ENCODE measurements at regions not wholly inside any gene's neighbourhood (a gene's known extent, or its start where the extent isn't known, plus 50 kb on each side); places are given as distances from the start of the nearest gene placed in this dataset.

DNA sequence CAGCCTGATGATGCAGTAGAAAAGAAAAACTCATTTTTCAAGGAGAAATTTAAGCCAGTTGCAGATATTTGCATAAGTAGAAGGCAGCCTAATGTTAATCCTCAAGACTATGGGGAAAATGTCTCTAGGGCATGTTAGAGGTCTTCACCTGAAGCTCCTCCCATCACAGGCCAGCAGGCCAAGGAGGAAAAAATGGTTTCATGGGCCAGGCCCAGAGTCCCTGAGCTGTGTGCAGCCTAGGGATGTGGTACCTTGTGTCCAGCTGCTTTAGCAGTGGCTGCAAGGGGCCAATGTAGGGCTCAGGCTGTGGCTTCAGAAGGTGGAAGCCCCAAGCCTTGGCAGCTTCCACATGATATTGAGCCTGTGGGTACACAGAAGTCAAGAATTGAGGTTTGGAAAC is 1946.7 kb upstream of the FLRT2 start:
- H3K27me3 ChIP-seq (ENCODE audit: insufficient read depth, poor library complexity, severe bottlenecking): no peaks in the 10 kb centered on the region
- ATAC-seq (ENCODE audit: low read depth): no peak
- no peak overlapping the region for H3K4me3 ChIP-seq (ENCODE audit: severe bottlenecking)
- H3K4me1 ChIP-seq (ENCODE audit: insufficient read depth, poor library complexity, severe bottlenecking): no peaks in the 10 kb centered on the region
- TF ChIP-seq CTCF (IDR thresholded peaks at IDR 0.05; ENCODE audit: poor library complexity, severe bottlenecking): no peak
- H3K27ac ChIP-seq (ENCODE audit: poor library complexity, severe bottlenecking): no peak overlapping the region
- no peaks in the 10 kb centered on the region for H3K36me3 ChIP-seq (ENCODE audit: low read depth)
- no peaks in the 10 kb centered on the region for H3K9me3 ChIP-seq (ENCODE audit: severe bottlenecking)
- DNase-seq (ENCODE audit: low spot score): no peak

DNA sequence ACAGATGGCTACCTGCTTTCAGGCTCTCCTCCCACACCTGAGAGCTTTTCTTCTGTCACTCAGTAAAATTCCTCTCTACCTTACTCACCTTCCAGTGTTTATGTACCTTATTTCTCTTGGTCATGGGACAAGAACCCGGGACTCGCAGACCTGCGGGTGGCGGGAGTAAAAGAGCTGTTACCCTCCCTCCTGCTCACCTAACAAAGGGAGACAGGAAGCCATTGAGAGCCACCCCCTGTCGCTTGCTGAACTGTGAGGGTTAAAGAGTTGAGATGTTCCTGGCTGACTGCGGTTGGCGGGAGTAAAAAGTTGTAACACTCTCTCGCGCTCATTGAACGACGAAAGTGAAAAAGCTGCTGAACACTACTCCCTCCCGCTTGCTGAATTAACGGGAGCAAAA is 1935.1 kb upstream of the FLRT2 start:
- no peak for DNase-seq (ENCODE audit: low spot score)
- ATAC-seq (ENCODE audit: low read depth): no peak

GRCh38 chr14:83607682-83608081 is 1922.3 kb upstream of the FLRT2 start:
- H3K4me1 ChIP-seq (ENCODE audit: insufficient read depth, poor library complexity, severe bottlenecking): no peaks in the 10 kb centered on the region
- ATAC-seq (ENCODE audit: low read depth) (no peak), DNase-seq (ENCODE audit: low spot score) (no peak)
- no peak overlapping the region for H3K4me3 ChIP-seq (ENCODE audit: severe bottlenecking)
- peaks cover 3% of the 10 kb centered on the region for H3K27me3 ChIP-seq (ENCODE audit: insufficient read depth, poor library complexity, severe bottlenecking)
- no peaks in the 10 kb centered on the region for H3K9me3 ChIP-seq (ENCODE audit: severe bottlenecking)
- TF ChIP-seq CTCF (IDR thresholded peaks at IDR 0.05; ENCODE audit: poor library complexity, severe bottlenecking): no peak
- no peaks in the 10 kb centered on the region for H3K36me3 ChIP-seq (ENCODE audit: low read depth)
- H3K27ac ChIP-seq (ENCODE audit: poor library complexity, severe bottlenecking): no peak overlapping the region

More for the DNA sequence above, 1935.1 kb upstream of the FLRT2 start:
- no peaks in the 10 kb centered on the region for H3K4me1 ChIP-seq (ENCODE audit: insufficient read depth, poor library complexity, severe bottlenecking)
- H3K27ac ChIP-seq (ENCODE audit: poor library complexity, severe bottlenecking): no peak overlapping the region
- no peak for TF ChIP-seq CTCF (IDR thresholded peaks at IDR 0.05; ENCODE audit: poor library complexity, severe bottlenecking)
- H3K9me3 ChIP-seq (ENCODE audit: severe bottlenecking): no peaks in the 10 kb centered on the region
- H3K4me3 ChIP-seq (ENCODE audit: severe bottlenecking): no peak overlapping the region
- peaks cover 3% of the 10 kb centered on the region for H3K27me3 ChIP-seq (ENCODE audit: insufficient read depth, poor library complexity, severe bottlenecking)
- H3K36me3 ChIP-seq (ENCODE audit: low read depth): no peaks in the 10 kb centered on the region

- DNase-seq (ENCODE audit: low spot score): no peak
- H3K4me3 ChIP-seq (ENCODE audit: severe bottlenecking): no peak overlapping the region
- ATAC-seq (ENCODE audit: low read depth): no peak
- H3K27ac ChIP-seq (ENCODE audit: poor library complexity, severe bottlenecking): no peak overlapping the region
- TF ChIP-seq CTCF (IDR thresholded peaks at IDR 0.05; ENCODE audit: poor library complexity, severe bottlenecking): no peak
- H3K36me3 ChIP-seq (ENCODE audit: low read depth): no peaks in the 10 kb centered on the region
- no peaks in the 10 kb centered on the region for H3K9me3 ChIP-seq (ENCODE audit: severe bottlenecking)
- no peaks in the 10 kb centered on the region for H3K4me1 ChIP-seq (ENCODE audit: insufficient read depth, poor library complexity, severe bottlenecking)
- no peaks in the 10 kb centered on the region for H3K27me3 ChIP-seq (ENCODE audit: insufficient read depth, poor library complexity, severe bottlenecking)
Measured at GRCh38 chr14:83611491-83611890, 1918.5 kb upstream of the FLRT2 start.

- Histone ChIP-seq H3K27ac (ENCODE audit: poor library complexity, severe bottlenecking) (no peak overlapping the region), H3K27me3 (ENCODE audit: insufficient read depth, poor library complexity, severe bottlenecking) (no peaks in the 10 kb centered on the region), H3K4me3 (ENCODE audit: severe bottlenecking) (no peak overlapping the region), H3K36me3 (ENCODE audit: low read depth) (no peaks in the 10 kb centered on the region), H3K4me1 (ENCODE audit: insufficient read depth, poor library complexity, severe bottlenecking) (no peaks in the 10 kb centered on the region), H3K9me3 (ENCODE audit: severe bottlenecking) (no peaks in the 10 kb centered on the region)
- ATAC-seq (ENCODE audit: low read depth) (no peak), DNase-seq (ENCODE audit: low spot score) (no peak)
- no peak for TF ChIP-seq CTCF (IDR thresholded peaks at IDR 0.05; ENCODE audit: poor library complexity, severe bottlenecking)
Measured at GRCh38 chr14:83611906-83612390, 1918.0 kb upstream of the FLRT2 start.

Measured in RWPE2 (cell line).